ENCODE measurements at regions not wholly inside any gene's neighbourhood (a gene's known extent, or its start where the extent isn't known, plus 50 kb on each side); places are given as distances from the start of the nearest gene placed in this dataset.

GRCh38 chr3:59538753-59539432, 489.1 kb upstream of the CFAP20DC start:
- no peak for TF ChIP-seq CTCF (IDR thresholded peaks at IDR 0.05)
- TF ChIP-seq POLR2A (IDR thresholded peaks at IDR 0.05), result no peak
